Activated naive CD4-positive, alpha-beta T cell (primary cell): ENCODE measurements at regions not wholly inside any gene's neighbourhood (a gene's known extent, or its start where the extent isn't known, plus 50 kb on each side); places are given as distances from the start of the nearest gene placed in this dataset.
"Not testable (repeated sequence)": the region's sequence is repeated elsewhere in the genome, so short reads cannot be mapped to it uniquely, and the experiment has no call there.

Experiments
- DNase-seq, 4 experiments: peaks; one replicate each; lab custom pipeline; 2025; lab: John Stamatoyannopoulos, UW

DNA sequence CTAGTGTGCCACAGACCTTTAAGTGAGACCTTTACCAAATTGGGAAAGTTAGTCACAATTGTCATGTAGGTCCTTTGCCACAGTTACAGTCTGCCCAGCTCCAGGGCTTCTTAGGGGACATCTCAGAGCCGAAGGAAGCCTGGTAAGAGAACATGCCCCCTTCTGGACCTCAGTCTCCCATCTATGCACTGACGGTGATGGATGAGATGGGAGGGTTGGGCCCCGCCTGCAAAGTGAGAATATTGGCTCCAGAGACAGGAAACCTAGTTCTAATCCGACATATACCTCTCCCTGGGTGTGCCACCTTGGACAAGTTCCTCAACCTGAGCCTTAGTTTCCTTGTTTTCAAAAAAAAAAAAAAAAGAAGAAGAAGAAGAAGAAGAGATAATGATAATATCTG lies 85.1 kb upstream of the NAV2 start:
- DNase-seq = no peak

DNA sequence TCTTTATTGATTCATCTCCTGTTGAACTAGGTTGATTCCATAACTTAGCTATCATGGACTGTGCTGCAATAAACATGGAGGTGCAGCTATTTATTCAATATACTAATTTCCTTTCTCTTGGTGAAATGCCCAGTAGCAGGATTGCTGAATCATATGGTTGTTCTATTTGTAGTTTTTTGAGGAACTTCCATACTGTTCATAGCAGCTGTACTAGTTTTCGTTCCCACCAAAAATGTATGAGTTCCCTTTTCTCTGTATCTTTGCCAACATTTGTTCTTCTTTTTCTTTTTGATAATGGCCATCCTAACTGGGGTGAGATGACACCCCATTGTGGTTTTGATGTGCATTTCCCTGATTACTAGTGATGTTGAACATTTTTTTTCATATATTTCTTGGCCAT lies 87.2 kb upstream of the NAV2 start:
- DNase-seq = no peak

DNA sequence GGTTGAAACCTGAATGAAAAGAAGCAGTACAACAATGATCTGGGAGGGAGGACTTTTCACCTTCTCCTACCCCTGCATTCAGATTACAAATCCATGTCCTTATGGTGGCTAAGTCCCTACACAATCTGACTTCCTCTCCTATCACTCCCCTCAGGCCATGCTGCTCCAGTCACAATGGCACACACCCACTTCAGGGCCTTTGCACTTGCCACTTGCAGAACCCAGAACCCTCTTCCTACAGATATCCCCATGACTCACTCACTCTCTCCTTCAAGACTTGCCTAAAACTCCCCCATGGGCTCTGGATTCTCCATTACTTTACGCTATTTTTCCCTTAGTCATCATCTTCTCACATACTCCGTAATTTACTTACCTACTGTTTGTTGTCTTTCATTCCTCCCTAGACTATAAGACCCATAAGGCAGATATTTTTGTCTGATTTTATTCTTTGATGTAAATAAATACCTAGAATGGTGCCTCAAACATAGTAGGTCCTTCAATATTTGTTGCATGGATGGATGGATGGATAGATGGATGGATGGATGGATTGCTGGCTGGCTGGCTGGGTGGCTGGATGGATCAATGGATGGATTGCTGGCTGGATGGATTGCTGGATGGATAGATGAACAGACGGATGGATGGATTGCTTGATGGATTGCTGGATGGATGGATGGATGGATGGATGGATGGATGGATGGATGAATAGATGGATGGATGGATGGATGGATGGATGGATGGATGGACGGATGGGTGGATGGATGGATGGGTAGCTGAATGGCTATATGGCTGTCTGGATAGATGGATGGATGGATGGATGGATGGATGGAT lies 94.7 kb upstream of the NAV2 start:
- DNase-seq = no peak

DNA sequence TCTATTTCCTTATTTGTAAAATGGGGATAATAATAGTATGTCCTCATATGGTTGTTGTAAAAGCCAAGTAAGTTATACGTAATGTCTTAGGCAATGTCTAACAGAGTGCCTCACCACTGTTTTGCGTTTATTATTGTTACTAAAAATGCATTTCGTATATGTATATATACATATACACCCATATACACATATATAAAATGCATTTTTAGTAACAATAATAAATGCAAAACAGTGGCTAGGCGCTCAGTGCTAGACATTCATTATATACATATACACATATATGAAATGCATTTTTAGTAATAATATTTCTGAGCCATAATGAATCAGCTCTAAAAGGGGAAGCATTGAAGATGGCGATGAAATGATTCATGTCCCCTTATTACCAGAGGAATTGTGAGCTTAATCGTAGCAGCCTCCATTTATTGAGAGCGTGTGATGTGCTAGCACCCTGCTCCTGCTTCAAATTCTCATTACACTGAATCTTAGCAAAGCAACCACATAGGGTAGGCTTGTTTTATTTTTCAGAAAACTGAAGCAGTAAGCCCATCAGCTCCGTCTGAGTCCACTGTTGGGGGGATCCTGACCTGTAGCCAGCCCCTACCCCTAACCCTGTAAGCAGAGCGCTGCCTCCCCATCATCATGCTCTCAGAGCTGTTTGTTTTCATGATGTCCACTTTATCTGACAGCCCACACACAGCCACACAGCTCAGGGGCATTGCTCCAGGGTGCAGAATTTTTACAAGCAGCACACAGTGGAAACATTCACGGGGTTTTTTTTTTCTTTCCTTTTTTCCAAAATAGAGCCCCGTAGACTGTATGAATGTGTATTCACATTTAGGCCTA lies 97.1 kb upstream of the NAV2 start:
- DNase-seq = no peak

DNA sequence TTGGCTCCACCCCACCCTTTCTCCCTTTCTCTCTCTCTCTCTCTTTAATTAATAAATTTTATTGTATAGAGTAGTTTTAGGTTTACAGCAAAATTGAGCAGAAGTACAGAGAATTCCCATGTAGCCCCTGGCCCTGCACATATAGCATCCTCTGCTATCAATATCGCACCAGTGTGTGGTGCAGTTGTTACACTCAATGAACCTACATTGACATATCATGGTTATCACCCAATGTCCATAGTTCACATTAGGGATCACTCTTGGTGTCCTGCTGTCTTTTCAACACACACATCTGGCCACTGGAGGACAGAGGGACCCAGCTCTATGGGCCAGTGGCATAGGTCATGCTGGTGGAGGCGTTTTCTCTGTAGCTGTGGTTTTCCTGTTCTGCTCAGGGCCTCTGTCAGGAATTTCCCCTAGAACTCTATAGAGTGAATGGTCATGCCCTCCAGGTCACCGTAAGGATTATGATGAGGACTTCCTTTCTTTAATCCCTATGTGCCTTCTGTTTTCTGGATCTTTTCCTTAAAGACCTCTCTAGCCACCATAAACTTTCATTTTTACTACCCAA lies 98.2 kb upstream of the NAV2 start:
- no peak for DNase-seq

DNA sequence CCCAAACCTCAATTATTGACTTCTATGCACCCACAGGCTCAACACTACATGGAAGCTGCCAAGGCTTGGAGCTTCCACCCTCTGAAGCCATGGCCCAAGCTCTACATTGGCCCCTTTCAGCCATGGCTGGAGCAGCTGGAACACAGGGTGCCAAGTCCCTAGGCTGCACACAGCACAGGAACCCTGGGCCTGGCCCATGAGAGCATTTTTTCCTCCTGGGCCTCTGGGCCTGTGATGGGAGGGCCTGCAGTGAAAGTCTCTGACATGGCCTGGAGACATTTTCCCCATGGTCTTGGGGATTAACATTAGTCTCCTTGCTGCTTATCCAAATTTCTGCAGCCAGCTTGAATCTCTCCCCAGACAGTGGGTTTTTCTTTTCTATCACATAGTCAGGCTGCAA lies 100.6 kb upstream of the NAV2 start:
- not testable (repeated sequence) for DNase-seq

DNA sequence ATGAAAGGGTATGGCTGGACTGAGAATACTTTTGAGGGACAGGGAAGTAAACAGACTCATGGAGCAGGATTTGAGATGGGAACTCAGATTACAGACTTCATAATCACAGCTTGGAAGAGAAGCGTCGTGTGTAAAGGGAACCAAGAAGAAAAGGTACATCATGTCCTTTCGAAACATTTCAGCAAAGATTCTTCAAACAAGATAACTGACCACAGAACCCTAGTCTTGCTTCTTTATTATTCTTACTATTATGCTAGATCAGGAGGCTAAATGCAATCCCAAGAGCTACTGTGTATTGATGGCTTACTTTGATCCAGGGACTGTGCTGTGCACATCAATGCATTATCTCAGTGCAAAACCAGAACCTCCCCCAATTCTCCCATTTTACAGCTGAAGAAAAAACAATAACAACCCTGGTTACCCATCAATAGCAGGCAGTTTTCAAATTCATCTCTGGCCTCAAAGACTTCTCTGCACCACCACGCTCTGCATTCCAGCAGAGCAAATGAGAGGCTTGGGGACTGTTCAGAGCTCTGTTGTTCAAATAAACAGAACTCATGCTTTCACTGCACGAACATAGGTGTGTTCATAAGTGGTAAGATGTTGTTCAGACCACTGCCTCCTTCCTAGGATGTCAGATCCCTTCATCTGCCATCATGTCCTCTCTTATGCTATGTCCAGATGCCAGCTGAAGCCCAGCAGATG lies 104.8 kb upstream of the NAV2 start:
- no peak for DNase-seq

DNA sequence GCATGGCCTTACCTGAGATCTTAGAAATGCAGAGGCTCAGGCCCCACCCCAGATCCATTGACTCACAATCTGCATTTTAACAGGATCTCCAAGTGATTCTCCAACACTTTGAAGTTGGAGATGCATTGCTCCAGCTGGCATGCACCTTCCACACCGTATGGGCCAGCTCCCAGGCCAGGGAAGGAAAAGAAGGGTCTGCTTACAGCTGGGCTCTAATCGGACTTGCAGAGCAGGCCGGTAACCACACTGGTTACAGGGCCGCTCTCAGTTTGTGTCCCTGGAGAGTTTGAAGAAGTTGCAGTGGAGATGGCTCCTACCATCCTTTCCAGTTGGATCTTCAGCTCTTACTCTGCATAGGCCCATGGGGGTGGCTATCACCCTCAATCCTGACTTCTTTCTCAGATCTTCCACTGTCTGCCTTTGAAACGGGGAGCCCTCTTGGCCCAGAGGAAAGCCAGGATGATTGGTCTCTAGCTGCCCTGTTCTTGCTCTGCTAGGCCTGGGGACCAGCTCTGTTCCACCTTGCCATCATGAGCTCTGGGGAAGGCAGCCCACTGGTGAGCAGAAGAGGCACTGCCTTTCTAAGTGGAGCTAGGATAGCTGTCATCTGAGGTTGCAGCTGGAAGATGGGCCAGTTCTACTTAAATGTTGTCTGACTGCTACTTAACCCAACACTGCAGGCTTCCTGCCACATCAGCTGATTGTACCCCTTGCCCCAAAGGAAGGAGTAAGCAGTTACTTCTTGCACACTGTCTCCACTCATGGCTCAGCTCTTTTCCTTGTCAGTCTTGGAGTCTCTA lies 105.6 kb upstream of the NAV2 start:
- DNase-seq = no peak

DNA sequence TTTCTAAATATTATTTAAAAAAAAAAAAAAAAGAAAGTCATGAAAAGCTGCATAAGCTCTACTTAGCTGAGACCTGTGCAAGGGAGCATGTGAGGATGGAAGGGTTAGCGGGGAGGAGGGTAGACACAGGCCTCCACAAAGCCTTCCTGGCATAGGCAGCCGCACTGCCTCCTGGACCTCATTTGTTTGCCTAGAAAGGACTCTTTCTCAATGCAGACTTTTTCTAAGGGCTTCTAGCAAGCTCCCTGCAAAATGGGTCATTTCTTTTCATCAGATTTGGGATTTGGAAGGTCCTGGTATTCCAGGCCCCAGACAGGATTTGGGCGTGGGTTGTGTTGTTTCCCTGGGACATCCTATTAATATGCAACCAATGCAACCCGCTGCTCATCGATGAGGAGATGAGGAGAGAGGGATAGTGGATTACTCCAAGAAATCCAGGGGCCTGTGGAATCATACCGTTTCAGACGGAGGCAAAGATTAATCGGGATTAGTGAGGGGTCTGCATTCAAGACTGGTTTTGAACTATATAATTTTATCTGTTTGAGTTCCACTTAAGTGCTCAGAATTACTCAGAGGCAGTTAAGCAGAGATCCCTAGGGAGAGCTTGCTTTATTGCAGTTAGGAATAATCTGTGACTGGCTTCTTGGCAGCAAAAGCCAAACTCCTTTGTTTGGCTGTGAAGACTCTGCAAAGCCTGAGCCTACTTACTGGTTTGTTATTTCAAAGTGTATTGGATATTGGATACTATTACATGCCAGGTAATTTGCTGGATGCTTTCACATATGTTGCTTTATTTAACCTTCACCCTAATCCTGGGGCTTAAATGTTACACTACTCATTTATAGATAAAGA lies 106.9 kb upstream of the NAV2 start:
- no peak for DNase-seq

DNA sequence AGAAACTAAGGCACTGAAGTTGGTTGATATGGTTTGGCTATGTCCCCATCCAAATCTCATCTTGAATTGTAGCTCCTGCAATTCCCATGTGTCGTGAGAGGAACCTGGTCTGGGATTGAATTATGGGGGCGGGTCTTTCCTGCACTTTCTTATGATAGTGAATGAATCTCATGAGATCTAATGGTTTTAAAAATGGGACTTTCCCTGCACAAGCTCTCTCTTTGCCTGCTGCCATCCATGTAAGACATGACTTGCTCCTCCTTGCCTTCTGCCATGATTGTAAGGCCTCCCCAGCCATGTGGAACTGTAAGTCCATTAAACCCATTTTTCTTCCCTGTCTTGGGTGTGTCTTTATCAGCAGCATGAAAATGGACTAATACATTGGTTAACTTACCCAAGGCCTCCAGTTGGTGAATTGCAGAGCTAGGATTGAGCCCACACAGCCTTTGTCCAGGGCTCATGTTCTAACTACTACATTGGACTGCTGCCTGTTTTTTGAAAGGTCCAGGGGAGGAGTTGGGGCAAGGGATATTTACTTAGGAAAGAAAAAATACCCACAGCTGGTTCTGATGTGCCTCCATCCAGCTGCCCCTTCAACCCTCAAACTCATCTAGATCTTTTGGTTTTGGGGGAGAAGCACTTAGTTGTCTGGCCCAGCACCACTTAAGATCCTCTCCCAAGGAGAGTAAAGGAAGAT lies 107.8 kb upstream of the NAV2 start:
- DNase-seq = no peak

GRCh38 chr11:19603771-19604170 lies 108.9 kb upstream of the NAV2 start:
- DNase-seq = no peak

- no peak for DNase-seq
Measured at GRCh38 chr11:19602891-19603290, 109.7 kb upstream of the NAV2 start.

DNA sequence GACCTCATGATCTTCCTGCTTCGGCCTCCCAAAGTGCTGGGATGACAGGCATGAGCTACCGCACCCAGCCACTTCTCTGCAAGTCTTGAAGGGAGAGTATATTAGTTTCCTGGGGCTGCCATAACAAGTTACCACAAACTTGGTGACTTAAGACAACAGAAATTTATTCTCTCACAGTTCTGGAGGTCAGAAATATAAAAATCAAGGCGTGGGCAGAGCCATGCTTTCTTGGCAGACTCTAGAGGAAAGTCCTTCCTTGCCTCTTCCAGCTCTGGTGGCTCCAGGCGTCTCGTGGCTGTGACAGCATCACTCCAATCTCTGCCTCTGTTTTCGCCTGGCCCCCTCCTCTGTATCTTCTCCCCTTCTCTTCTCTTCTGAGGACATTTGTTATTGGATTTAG lies 110.2 kb upstream of the NAV2 start:
- DNase-seq = no peak

DNA sequence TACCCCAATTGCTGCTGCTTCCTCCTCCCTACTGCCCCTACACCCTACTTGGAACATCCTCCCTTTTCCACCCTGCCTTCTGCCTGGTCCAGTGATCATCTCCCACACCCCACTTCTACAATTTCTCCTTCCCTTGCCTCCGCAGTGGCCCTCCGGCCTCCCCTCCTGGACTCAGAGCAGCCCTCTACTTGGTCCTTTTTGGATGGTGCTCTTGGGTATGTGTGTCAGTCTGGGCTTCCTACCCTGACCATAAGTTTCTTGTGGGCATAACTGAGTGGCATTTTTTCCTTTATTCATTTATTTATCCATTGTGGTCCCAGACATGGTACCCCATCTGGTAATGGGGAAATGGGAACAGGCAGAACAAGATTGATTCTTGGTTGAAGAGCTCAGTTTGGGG lies 111.4 kb upstream of the NAV2 start:
- DNase-seq = no peak

GRCh38 chr11:19599681-19600080 lies 113.0 kb upstream of the NAV2 start:
- DNase-seq = no peak

DNA sequence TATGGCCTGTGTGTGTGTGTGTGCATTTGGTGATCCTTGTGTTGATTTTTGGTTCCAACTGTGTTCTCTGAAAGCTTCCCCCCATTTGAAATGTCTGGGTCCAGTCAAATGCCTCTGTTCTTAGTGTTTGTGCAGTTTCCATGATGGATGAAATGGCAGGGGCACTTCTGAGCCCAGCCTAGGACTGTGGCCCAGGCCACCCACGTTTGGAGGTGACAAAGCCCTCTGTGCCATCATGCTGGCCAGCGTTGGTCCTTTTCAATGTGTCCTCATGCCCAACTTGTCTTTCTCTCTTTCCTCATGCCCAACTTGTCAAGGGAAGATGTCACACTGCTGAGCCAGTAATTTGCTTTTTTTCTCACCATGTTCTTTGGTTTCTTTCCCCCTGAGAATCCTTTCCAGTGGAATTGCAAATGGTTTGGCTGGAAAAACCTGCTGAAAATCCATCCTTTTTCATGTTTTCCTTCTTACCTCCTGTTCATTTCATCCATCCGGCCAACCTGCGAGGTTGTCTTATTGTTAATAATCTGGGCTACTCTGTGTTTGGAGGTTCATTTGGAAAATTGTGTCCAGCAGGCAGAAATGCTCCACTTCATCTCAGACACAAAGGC lies 113.7 kb upstream of the NAV2 start:
- DNase-seq = no peak

GRCh38 chr11:19598456-19598855 lies 114.2 kb upstream of the NAV2 start:
- DNase-seq = no peak

DNA sequence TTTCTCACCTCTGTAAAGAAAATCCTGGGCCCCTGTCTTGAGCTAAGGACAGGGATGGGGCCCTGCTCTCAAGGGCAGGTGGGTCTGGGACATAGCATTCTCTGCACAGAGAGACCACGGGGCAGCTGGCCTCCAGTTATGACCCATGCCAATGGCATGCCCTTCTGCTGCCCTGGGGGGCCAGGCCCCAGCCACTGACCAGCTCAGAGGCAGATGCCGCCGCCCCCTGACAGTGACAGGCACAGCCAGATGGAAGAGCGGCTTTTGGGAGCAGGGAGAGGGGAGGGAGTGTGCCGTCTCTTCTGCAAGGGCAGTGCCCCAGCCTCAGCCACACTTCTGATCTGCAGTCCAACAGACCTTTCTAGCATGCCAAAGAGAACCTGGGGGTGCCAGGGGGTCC lies 114.8 kb upstream of the NAV2 start:
- DNase-seq = no peak

DNA sequence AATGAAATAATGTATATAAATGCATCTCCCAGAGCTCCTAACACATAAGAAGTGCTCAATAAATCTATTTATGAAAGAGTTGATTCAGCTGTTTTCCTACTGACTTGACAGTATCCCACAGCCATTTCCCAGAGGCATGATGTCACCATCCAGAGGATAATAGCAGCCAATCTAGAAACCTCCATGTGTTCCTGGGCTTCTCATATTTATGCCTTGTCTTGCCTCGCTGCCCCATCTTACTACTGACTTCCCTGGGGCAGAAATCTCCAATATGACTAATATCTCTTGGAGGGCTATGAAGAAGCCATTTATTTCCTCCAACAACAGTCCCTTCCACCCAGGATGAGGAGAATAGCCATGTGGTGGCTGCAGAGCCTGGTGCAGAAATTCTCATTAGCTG lies 115.4 kb upstream of the NAV2 start:
- DNase-seq = no peak
